CD4-positive, alpha-beta memory T cell (primary cell): ENCODE measurements at regions not wholly inside any gene's neighbourhood (a gene's known extent, or its start where the extent isn't known, plus 50 kb on each side); places are given as distances from the start of the nearest gene placed in this dataset.

Source experiments
- CTCF ChIA-PET: fragments of 350-600 bp; sonication (Branson Sonifier 250); formaldehyde crosslinking; loops from one replicate; lab custom pipeline; 2021; ENCODE audit warnings: inconsistent platforms; ENCODE audit not compliant: partially characterized antibody; lab: Charles Lee
- POLR2A ChIA-PET: fragments of 350-600 bp; sonication (Branson Sonifier 250); formaldehyde crosslinking; loops from one replicate; lab custom pipeline; 2021; ENCODE audit not compliant: partially characterized antibody; lab: Charles Lee
- DNase-seq, 5 donors: peaks; one replicate each; pipeline versions ENCODE4 v3.0.0 to v3.0.0-alpha.2; 2020 to 2022; ENCODE audit warnings: mixed read lengths in 1 of 5
- H3K27ac ChIP-seq: one replicate; pipeline ENCODE4 v1.7.0; 2013; ENCODE audit warnings: low read depth, low read length
- H3K27me3 ChIP-seq: 2 replicates; pipeline ENCODE4 v1.7.0; 2013; ENCODE audit warnings: mild to moderate bottlenecking, low read length, moderate library complexity; ENCODE audit not compliant: insufficient read depth
- H3K36me3 ChIP-seq: 2 replicates; pipeline ENCODE4 v1.7.0; 2013; ENCODE audit warnings: mild to moderate bottlenecking, low read length, moderate library complexity; ENCODE audit not compliant: insufficient read depth
- H3K4me1 ChIP-seq: 2 replicates; pipeline ENCODE4 v1.7.0; 2013; ENCODE audit warnings: mild to moderate bottlenecking, low read length, moderate library complexity; ENCODE audit not compliant: insufficient read depth
- H3K4me3 ChIP-seq, 2 donors: one replicate each; pipeline ENCODE4 v1.7.0; 2013; ENCODE audit warnings: low read length in 2 of 2, mild to moderate bottlenecking in 1 of 2
- H3K9me3 ChIP-seq, 2 donors: one replicate each; pipeline ENCODE4 v1.7.0; 2013; ENCODE audit warnings: low read length in 2 of 2, control low read depth in 1 of 2; ENCODE audit not compliant: control insufficient read depth in 1 of 2
- H3K27ac Mint-ChIP-seq, 7 donors: one replicate each; pipeline ENCODE4 v1.8.0; 2020 to 2021; ENCODE audit warnings: mixed read lengths in 7 of 7, mild to moderate bottlenecking in 6 of 7, inconsistent platforms in 3 of 7, moderate library complexity in 3 of 7
- H3K27me3 Mint-ChIP-seq, 2 donors: one replicate each; pipeline ENCODE4 v1.8.0; 2020 to 2021; ENCODE audit warnings: mixed read lengths in 2 of 2
- H3K36me3 Mint-ChIP-seq, 2 donors: one replicate each; pipeline ENCODE4 v1.8.0; 2020 to 2021; ENCODE audit warnings: mixed read lengths in 2 of 2, inconsistent platforms in 1 of 2, mild to moderate bottlenecking in 1 of 2
- H3K4me1 Mint-ChIP-seq, 4 donors: one replicate each; pipeline ENCODE4 v1.8.0; 2020 to 2021; ENCODE audit warnings: mixed read lengths in 4 of 4, mild to moderate bottlenecking in 1 of 4
- H3K4me3 Mint-ChIP-seq, 8 donors: one replicate each; pipeline ENCODE4 v1.8.0; 2020 to 2021; ENCODE audit warnings: mixed read lengths in 8 of 8, mild to moderate bottlenecking in 7 of 8, moderate library complexity in 6 of 8, inconsistent platforms in 3 of 8
- H3K9me3 Mint-ChIP-seq, 8 donors: one replicate each; pipeline ENCODE4 v1.8.0; 2020 to 2021; ENCODE audit warnings: mixed read lengths in 8 of 8, mild to moderate bottlenecking in 5 of 8, inconsistent platforms in 3 of 8, moderate library complexity in 1 of 8
- intact Hi-C: fragments of 100-400 bp; cut with micrococcal nuclease; formaldehyde crosslinking; loops from one replicate; pipeline ENCODE4 v1.15.1; 2023

DNA sequence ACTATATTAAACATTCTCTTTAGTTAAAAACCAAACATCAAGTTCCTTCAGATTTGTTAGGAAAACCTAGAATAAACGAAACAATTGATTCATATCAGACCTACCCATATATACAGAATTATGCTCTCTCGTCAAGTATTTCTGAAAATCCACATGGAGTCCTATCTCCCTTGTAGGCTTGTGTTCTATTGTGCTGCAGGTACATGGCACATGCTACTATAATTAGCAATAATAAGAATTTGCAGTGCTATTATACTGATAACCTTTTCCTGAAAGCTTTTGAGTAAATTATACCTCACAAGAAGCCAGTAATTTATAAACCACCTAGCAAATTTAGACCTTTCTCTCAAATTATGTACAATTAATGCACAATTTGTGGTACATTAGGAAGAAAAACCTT lies 158.6 kb upstream of the STK17B start:
- Histone ChIP-seq H3K27ac (no peak overlapping the region), H3K27me3 (no peaks in the 10 kb centered on the region), H3K9me3 (no peaks in the 10 kb centered on the region), H3K4me3 (no peak overlapping the region), H3K4me1 (no peaks in the 10 kb centered on the region), H3K36me3 (no peaks in the 10 kb centered on the region)
- no peak overlapping the region for H3K27ac Mint-ChIP-seq
- peaks cover 1 to 2% of the 10 kb centered on the region in 2 donors for H3K27me3 Mint-ChIP-seq
- intact Hi-C loops = no loop called here
- DNase-seq = no peak
- CTCF ChIA-PET = no interaction called here
- H3K4me3 Mint-ChIP-seq = no peak overlapping the region
- H3K4me1 Mint-ChIP-seq = no peaks in the 10 kb centered on the region
- H3K9me3 Mint-ChIP-seq = no peaks in the 10 kb centered on the region
- no peaks in the 10 kb centered on the region for H3K36me3 Mint-ChIP-seq
- POLR2A ChIA-PET = no interaction called here

DNA sequence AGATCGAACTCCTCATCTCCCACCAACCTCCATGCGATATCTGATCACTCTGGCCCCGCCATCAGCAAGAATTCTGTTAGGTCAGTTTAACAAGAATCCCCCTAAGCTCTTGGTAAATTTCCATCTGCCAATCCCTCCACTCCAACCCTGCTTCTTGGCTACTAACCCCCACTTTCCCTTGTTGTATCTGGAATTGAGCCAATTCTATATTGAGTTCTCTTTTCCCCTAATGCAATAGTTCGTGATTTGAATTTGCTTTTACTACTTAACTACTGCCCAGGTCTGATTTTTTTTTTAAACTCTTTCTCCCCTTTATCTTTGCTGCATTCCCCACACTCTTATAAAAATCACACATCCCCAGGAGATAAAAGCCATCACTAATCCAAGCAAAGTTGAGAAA lies 159.3 kb upstream of the STK17B start:
- Histone ChIP-seq H3K27ac (no peak overlapping the region), H3K27me3 (no peaks in the 10 kb centered on the region), H3K4me3 (no peak overlapping the region), H3K4me1 (no peaks in the 10 kb centered on the region), H3K9me3 (no peaks in the 10 kb centered on the region), H3K36me3 (no peaks in the 10 kb centered on the region)
- Mint-ChIP-seq H3K4me3 (no peak overlapping the region), H3K36me3 (no peaks in the 10 kb centered on the region), H3K9me3 (no peaks in the 10 kb centered on the region), H3K27me3 (peaks cover 1 to 2% of the 10 kb centered on the region in 2 donors), H3K27ac (peak overlapping the region in 1 of 7 donors; percentile 10), H3K4me1 (no peaks in the 10 kb centered on the region)
- POLR2A ChIA-PET = no interaction called here
- DNase-seq = no peak
- intact Hi-C loops = no loop called here
- CTCF ChIA-PET = no interaction called here

DNA sequence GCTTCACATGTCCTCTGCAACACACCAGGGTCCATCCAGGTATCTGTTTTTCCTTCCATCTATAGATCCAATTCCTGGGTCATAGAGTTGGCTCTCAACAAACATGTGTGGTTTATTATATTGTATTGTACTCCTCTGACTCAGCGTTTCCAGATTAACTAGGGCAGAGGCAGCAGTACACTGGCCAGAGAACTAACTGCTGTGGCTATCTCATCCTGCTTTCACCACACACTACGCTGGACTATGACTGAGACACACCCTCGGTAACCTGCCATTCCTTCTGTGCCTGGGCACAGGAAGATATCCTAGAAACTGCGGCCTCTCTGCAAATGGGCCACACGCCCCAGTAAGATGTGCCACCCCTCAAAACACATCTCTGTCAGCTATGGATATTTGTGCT lies 159.8 kb upstream of the STK17B start:
- no peak overlapping the region for H3K27ac Mint-ChIP-seq
- ChIA-PET CTCF (interaction anchor here (1.8 kb wide), 1 partner anchor 252 kb away, joined by 7 read pairs; no protein-coding TSS in a partner anchor), POLR2A (no interaction called here)
- no peak for DNase-seq
- no peak overlapping the region for H3K4me3 Mint-ChIP-seq
- Histone ChIP-seq H3K36me3 (no peaks in the 10 kb centered on the region), H3K27me3 (no peaks in the 10 kb centered on the region), H3K4me3 (no peak overlapping the region), H3K27ac (no peak overlapping the region), H3K9me3 (no peaks in the 10 kb centered on the region), H3K4me1 (no peaks in the 10 kb centered on the region)
- peaks cover 0 to 1% of the 10 kb centered on the region in 2 donors for H3K27me3 Mint-ChIP-seq
- H3K36me3 Mint-ChIP-seq = no peaks in the 10 kb centered on the region
- H3K4me1 Mint-ChIP-seq = peaks cover 0 to under 1% (median 0%) of the 10 kb centered on the region in 4 donors
- intact Hi-C loops = no loop called here
- H3K9me3 Mint-ChIP-seq = no peaks in the 10 kb centered on the region

DNA sequence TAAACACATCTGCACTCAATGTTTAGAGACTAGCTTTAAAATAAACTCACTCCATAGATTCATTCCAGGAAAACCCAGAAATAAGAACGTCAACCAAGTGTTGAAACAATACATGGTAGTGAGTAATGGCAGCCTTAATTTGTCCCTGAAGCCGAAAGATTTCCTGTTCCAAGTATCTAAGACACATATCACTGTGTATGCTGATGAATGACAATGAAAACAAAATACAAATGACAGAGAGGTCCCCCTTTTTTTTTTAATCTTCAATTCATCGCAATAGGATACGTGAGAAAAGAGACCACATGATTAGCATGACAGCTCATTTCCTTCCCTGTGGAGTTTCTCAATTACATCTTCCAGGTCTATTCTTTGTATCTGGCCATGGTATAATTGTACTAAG lies 160.5 kb upstream of the STK17B start:
- intact Hi-C loops = no loop called here
- Mint-ChIP-seq H3K9me3 (no peaks in the 10 kb centered on the region), H3K36me3 (no peaks in the 10 kb centered on the region), H3K27me3 (peaks cover 0 to 1% of the 10 kb centered on the region in 2 donors), H3K27ac (no peak overlapping the region), H3K4me1 (peaks cover 0 to 7% (median 1%) of the 10 kb centered on the region in 4 donors), H3K4me3 (no peak overlapping the region)
- Histone ChIP-seq H3K9me3 (no peaks in the 10 kb centered on the region), H3K27ac (no peak overlapping the region), H3K27me3 (no peaks in the 10 kb centered on the region), H3K4me3 (no peak overlapping the region), H3K36me3 (no peaks in the 10 kb centered on the region), H3K4me1 (peaks cover 3% of the 10 kb centered on the region)
- ChIA-PET POLR2A (no interaction called here), CTCF (interaction anchor here (1.8 kb wide), 1 partner anchor 253 kb away, joined by 7 read pairs; no protein-coding TSS in a partner anchor)
- DNase-seq = no peak

- H3K27ac Mint-ChIP-seq = no peak overlapping the region
- CTCF ChIA-PET = interaction anchor here (1.3 to 5.5 kb wide), 3 partner anchors 10 to 265 kb away, joined by 3 to 137 read pairs (median 4); partner anchors contain the start of gene DNAH7
- no peak overlapping the region for H3K27ac ChIP-seq
- H3K27me3 ChIP-seq = no peaks in the 10 kb centered on the region
- H3K4me3 Mint-ChIP-seq = no peak overlapping the region
- no peaks in the 10 kb centered on the region for H3K36me3 Mint-ChIP-seq
- peaks cover 0 to 1% of the 10 kb centered on the region in 2 donors for H3K27me3 Mint-ChIP-seq
- no peaks in the 10 kb centered on the region for H3K9me3 ChIP-seq
- no peaks in the 10 kb centered on the region for H3K36me3 ChIP-seq
- intact Hi-C loops = no loop called here
- H3K9me3 Mint-ChIP-seq = no peaks in the 10 kb centered on the region
- H3K4me1 Mint-ChIP-seq = peaks cover 0 to 7% (median 1%) of the 10 kb centered on the region in 4 donors
- POLR2A ChIA-PET = no interaction called here
- H3K4me3 ChIP-seq = no peak overlapping the region
- peaks cover 4% of the 10 kb centered on the region for H3K4me1 ChIP-seq
- no peak for DNase-seq
These were observed 162.0 kb upstream of the STK17B start for GRCh38 chr2:196333397-196333796.

DNA sequence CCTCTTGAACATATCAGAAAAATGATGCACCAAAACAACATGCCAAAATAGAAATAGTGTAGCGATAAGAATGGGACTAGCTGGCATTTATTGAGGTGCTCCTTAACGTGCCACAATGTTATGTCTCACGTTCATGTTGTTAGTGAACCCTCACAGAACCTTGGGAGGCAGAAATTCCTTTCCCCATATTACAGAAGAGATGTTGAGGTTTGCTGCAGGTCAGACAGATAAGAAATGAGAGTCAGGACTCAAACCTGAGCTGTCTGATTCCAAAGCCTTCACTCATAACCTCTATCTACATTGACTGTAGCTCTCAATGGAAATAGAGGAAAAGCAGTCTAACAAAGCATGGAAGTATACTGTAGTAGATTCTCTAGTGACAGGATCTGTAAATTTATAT lies 163.3 kb upstream of the STK17B start:
- H3K36me3 ChIP-seq = no peaks in the 10 kb centered on the region
- no peaks in the 10 kb centered on the region for H3K36me3 Mint-ChIP-seq
- ChIA-PET CTCF (interaction anchor here (1.3 to 5.5 kb wide), 4 partner anchors 11 to 266 kb away, joined by 3 to 137 read pairs (median 4); partner anchors contain the start of gene DNAH7), POLR2A (no interaction called here)
- H3K27ac Mint-ChIP-seq = no peak overlapping the region
- no peaks in the 10 kb centered on the region for H3K27me3 ChIP-seq
- H3K27me3 Mint-ChIP-seq = peaks cover 0 to 1% of the 10 kb centered on the region in 2 donors
- no peak overlapping the region for H3K27ac ChIP-seq
- H3K9me3 ChIP-seq = no peaks in the 10 kb centered on the region
- no peak overlapping the region for H3K4me3 Mint-ChIP-seq
- no peak overlapping the region for H3K4me3 ChIP-seq
- no peaks in the 10 kb centered on the region for H3K9me3 Mint-ChIP-seq
- no peak for DNase-seq
- intact Hi-C loops = loop anchor here (5.0 kb wide), 2 partner anchors 57 to 122 kb away; no protein-coding TSS in a partner anchor
- H3K4me1 ChIP-seq = peaks cover 4% of the 10 kb centered on the region
- peaks cover 0 to 7% (median 1%) of the 10 kb centered on the region in 4 donors for H3K4me1 Mint-ChIP-seq

GRCh38 chr2:196335221-196335634 lies 163.8 kb upstream of the STK17B start:
- no peaks in the 10 kb centered on the region for H3K36me3 Mint-ChIP-seq
- intact Hi-C loops = loop anchor here (5.0 kb wide), 2 partner anchors 58 to 123 kb away; no protein-coding TSS in a partner anchor
- no peak for DNase-seq
- peaks cover 0 to 7% (median 1%) of the 10 kb centered on the region in 4 donors for H3K4me1 Mint-ChIP-seq
- no peak overlapping the region for H3K27ac Mint-ChIP-seq
- H3K4me1 ChIP-seq = peaks cover 4% of the 10 kb centered on the region
- no peaks in the 10 kb centered on the region for H3K36me3 ChIP-seq
- no peaks in the 10 kb centered on the region for H3K9me3 Mint-ChIP-seq
- peaks cover 0 to 1% of the 10 kb centered on the region in 2 donors for H3K27me3 Mint-ChIP-seq
- H3K27ac ChIP-seq = no peak overlapping the region
- H3K4me3 Mint-ChIP-seq = no peak overlapping the region
- H3K27me3 ChIP-seq = no peaks in the 10 kb centered on the region
- H3K4me3 ChIP-seq = no peak overlapping the region
- ChIA-PET POLR2A (no interaction called here), CTCF (interaction anchor here (1.5 to 5.5 kb wide), 3 partner anchors 118 to 267 kb away, joined by 4 to 137 read pairs (median 5); partner anchors contain the start of gene DNAH7)
- no peaks in the 10 kb centered on the region for H3K9me3 ChIP-seq
